ENCODE measurements at regions not wholly inside any gene's neighbourhood (a gene's known extent, or its start where the extent isn't known, plus 50 kb on each side); places are given as distances from the start of the nearest gene placed in this dataset.

- TF ChIP-seq CTCF (IDR thresholded peaks at IDR 0.05): no peak
- H3K27me3 ChIP-seq (replicated peaks; ENCODE audit: insufficient read depth): no peaks in the 10 kb centered on the region
- H3K4me3 ChIP-seq: no peak overlapping the region
- DNase-seq (ENCODE audit: low spot score) (no peak), ATAC-seq (ENCODE audit: insufficient number of reproducible peaks, low FRiP score, low read depth) (no peak)
- no peak overlapping the region for H3K27ac ChIP-seq
- H3K9me3 ChIP-seq: no peaks in the 10 kb centered on the region
- no peaks in the 10 kb centered on the region for H3K36me3 ChIP-seq
- no peaks in the 10 kb centered on the region for H3K4me1 ChIP-seq (ENCODE audit: control insufficient read depth in 1 of 2, low read depth in 2 of 2)
Observed at GRCh38 chr1:83626603-83627002, 372.3 kb downstream of the TTLL7 start.

- Histone ChIP-seq H3K27me3 (replicated peaks; ENCODE audit: insufficient read depth) (no peaks in the 10 kb centered on the region), H3K4me1 (ENCODE audit: control insufficient read depth in 1 of 2, low read depth in 2 of 2) (no peaks in the 10 kb centered on the region), H3K36me3 (no peaks in the 10 kb centered on the region), H3K9me3 (no peaks in the 10 kb centered on the region), H3K27ac (no peak overlapping the region), H3K4me3 (no peak overlapping the region)
- no peak for TF ChIP-seq CTCF (IDR thresholded peaks at IDR 0.05)
- DNase-seq (ENCODE audit: low spot score) (no peak), ATAC-seq (ENCODE audit: insufficient number of reproducible peaks, low FRiP score, low read depth) (no peak)
Observed at GRCh38 chr1:83625646-83626045, 373.3 kb downstream of the TTLL7 start.

- Histone ChIP-seq H3K36me3 (no peaks in the 10 kb centered on the region), H3K4me1 (ENCODE audit: control insufficient read depth in 1 of 2, low read depth in 2 of 2) (no peaks in the 10 kb centered on the region), H3K4me3 (no peak overlapping the region), H3K27ac (no peak overlapping the region), H3K9me3 (no peaks in the 10 kb centered on the region), H3K27me3 (replicated peaks; ENCODE audit: insufficient read depth) (no peaks in the 10 kb centered on the region)
- no peak for TF ChIP-seq CTCF (IDR thresholded peaks at IDR 0.05)
- no peak for ATAC-seq (ENCODE audit: insufficient number of reproducible peaks, low FRiP score, low read depth)
- no peak for DNase-seq (ENCODE audit: low spot score)
Observed at GRCh38 chr1:83620016-83620415, 378.9 kb downstream of the TTLL7 start.

- H3K27ac ChIP-seq: no peak overlapping the region
- no peaks in the 10 kb centered on the region for H3K4me1 ChIP-seq (ENCODE audit: control insufficient read depth in 1 of 2, low read depth in 2 of 2)
- H3K9me3 ChIP-seq: no peaks in the 10 kb centered on the region
- TF ChIP-seq CTCF (IDR thresholded peaks at IDR 0.05): no peak
- DNase-seq (ENCODE audit: low spot score): no peak
- no peak for ATAC-seq (ENCODE audit: insufficient number of reproducible peaks, low FRiP score, low read depth)
- no peaks in the 10 kb centered on the region for H3K27me3 ChIP-seq (replicated peaks; ENCODE audit: insufficient read depth)
- H3K36me3 ChIP-seq: no peaks in the 10 kb centered on the region
- H3K4me3 ChIP-seq: no peak overlapping the region
Observed at GRCh38 chr1:83619170-83619896, 379.6 kb downstream of the TTLL7 start.

- no peak for TF ChIP-seq CTCF (IDR thresholded peaks at IDR 0.05)
- DNase-seq (ENCODE audit: low spot score): no peak
- no peaks in the 10 kb centered on the region for H3K9me3 ChIP-seq
- no peak for ATAC-seq (ENCODE audit: insufficient number of reproducible peaks, low FRiP score, low read depth)
- H3K4me3 ChIP-seq: no peak overlapping the region
- no peaks in the 10 kb centered on the region for H3K27me3 ChIP-seq (replicated peaks; ENCODE audit: insufficient read depth)
- H3K27ac ChIP-seq: no peak overlapping the region
- H3K36me3 ChIP-seq: no peaks in the 10 kb centered on the region
- H3K4me1 ChIP-seq (ENCODE audit: control insufficient read depth in 1 of 2, low read depth in 2 of 2): no peaks in the 10 kb centered on the region
Observed at GRCh38 chr1:83617883-83618282, 381.0 kb downstream of the TTLL7 start.

Measured in thoracic aorta (tissue), 2 donors.